B cell (primary cell): ENCODE measurements at regions not wholly inside any gene's neighbourhood (a gene's known extent, or its start where the extent isn't known, plus 50 kb on each side); places are given as distances from the start of the nearest gene placed in this dataset.

Source experiments
- EZH2 ChIP-seq: IDR thresholded peaks from 2 replicates; pipeline ENCODE4 v1.6.1; 2012; ENCODE audit warnings: borderline replicate concordance, low read depth, mild to moderate bottlenecking, moderate library complexity, low read length; ENCODE audit not compliant: insufficient read depth, poor library complexity, severe bottlenecking
- TF ChIP-seq, protein P1 (sequence below): fragments of 200-600 bp; IDR thresholded peaks from one replicate; pipeline ENCODE4 v1.8.0; 2022; ENCODE audit warnings: antibody characterized with exemption, mild to moderate bottlenecking

DNA sequence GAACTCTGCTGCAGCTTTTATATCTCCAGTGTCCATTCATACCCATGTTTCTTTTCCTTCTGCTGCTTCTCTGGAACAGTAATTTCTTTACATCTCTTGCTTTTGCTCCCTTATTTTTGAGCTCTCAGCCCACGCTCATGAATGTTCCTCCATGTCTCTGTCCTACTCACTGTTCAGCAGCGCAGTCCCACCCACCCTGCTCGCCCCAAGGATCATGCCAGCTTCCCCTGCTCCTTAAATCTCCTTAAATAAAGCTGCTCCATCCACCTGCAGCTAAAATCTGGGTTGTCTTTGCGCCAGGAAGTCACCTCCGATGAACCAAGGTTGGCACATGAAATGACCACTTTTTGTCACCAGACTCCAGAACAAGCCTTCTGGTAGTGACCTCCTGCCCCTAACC lies 201.1 kb upstream of the RGS6 start:
- TF ChIP-seq, protein P1, sequence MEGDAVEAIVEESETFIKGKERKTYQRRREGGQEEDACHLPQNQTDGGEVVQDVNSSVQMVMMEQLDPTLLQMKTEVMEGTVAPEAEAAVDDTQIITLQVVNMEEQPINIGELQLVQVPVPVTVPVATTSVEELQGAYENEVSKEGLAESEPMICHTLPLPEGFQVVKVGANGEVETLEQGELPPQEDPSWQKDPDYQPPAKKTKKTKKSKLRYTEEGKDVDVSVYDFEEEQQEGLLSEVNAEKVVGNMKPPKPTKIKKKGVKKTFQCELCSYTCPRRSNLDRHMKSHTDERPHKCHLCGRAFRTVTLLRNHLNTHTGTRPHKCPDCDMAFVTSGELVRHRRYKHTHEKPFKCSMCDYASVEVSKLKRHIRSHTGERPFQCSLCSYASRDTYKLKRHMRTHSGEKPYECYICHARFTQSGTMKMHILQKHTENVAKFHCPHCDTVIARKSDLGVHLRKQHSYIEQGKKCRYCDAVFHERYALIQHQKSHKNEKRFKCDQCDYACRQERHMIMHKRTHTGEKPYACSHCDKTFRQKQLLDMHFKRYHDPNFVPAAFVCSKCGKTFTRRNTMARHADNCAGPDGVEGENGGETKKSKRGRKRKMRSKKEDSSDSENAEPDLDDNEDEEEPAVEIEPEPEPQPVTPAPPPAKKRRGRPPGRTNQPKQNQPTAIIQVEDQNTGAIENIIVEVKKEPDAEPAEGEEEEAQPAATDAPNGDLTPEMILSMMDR, result no peak
- TF ChIP-seq EZH2, result no peak
